ENCODE measurements at regions not wholly inside any gene's neighbourhood (a gene's known extent, or its start where the extent isn't known, plus 50 kb on each side); places are given as distances from the start of the nearest gene placed in this dataset.

- no peak for ATAC-seq
Measured at GRCh38 chr7:41795276-41795833, 92.5 kb upstream of the INHBA start.

GRCh38 chr7:41793556-41793955 is 90.7 kb upstream of the INHBA start:
- no peak for ATAC-seq

More at GRCh38 chr7:41795276-41795833, 92.5 kb upstream of the INHBA start:
- TF ChIP-seq TCF4 (CRISPR knock-in tag; IDR thresholded peaks at IDR 0.05; ENCODE audit: borderline replicate concordance) (no peak), ESRRG (CRISPR knock-in tag; IDR thresholded peaks at IDR 0.05) (no peak), PPARA (CRISPR knock-in tag; IDR thresholded peaks at IDR 0.05; ENCODE audit: borderline replicate concordance) (no peak), RARB (CRISPR knock-in tag; IDR thresholded peaks at IDR 0.05) (no peak), POU6F1 (CRISPR knock-in tag; IDR thresholded peaks at IDR 0.05; ENCODE audit: borderline replicate concordance, low read depth) (no peak), ARNTL (CRISPR knock-in tag; IDR thresholded peaks at IDR 0.05; ENCODE audit: borderline replicate concordance, low read depth) (no peak), TOX (CRISPR knock-in tag; IDR thresholded peaks at IDR 0.05; ENCODE audit: borderline replicate concordance) (no peak), ZNF70 (CRISPR knock-in tag; IDR thresholded peaks at IDR 0.05) (no peak)

More at GRCh38 chr7:41793556-41793955, 90.7 kb upstream of the INHBA start:
- TF ChIP-seq ISL1 (CRISPR knock-in tag; IDR thresholded peaks at IDR 0.05) (no peak), PATZ1 (CRISPR knock-in tag; IDR thresholded peaks at IDR 0.05; ENCODE audit: borderline replicate concordance) (no peak), OSR1 (CRISPR knock-in tag; IDR thresholded peaks at IDR 0.05) (no peak), ZNF8 (CRISPR knock-in tag; IDR thresholded peaks at IDR 0.05) (no peak), ARNTL (CRISPR knock-in tag; IDR thresholded peaks at IDR 0.05; ENCODE audit: borderline replicate concordance, low read depth) (no peak), ZFP3 (CRISPR knock-in tag; IDR thresholded peaks at IDR 0.05) (no peak), ZC3H10 (CRISPR knock-in tag; IDR thresholded peaks at IDR 0.05) (no peak), BACH2 (CRISPR knock-in tag; IDR thresholded peaks at IDR 0.05; ENCODE audit: borderline replicate concordance) (no peak), RARB (CRISPR knock-in tag; IDR thresholded peaks at IDR 0.05) (no peak), CSDC2 (CRISPR knock-in tag; IDR thresholded peaks at IDR 0.05) (no peak), TSHZ2 (CRISPR knock-in tag; IDR thresholded peaks at IDR 0.05) (no peak), CREB5 (CRISPR knock-in tag; IDR thresholded peaks at IDR 0.05; ENCODE audit: low read depth) (no peak), ESRRG (CRISPR knock-in tag; IDR thresholded peaks at IDR 0.05) (no peak), SNAI2 (CRISPR knock-in tag; IDR thresholded peaks at IDR 0.05) (no peak), TOX (CRISPR knock-in tag; IDR thresholded peaks at IDR 0.05; ENCODE audit: borderline replicate concordance) (no peak), PPARA (CRISPR knock-in tag; IDR thresholded peaks at IDR 0.05; ENCODE audit: borderline replicate concordance) (no peak), ZNF70 (CRISPR knock-in tag; IDR thresholded peaks at IDR 0.05) (no peak), CSRNP3 (CRISPR knock-in tag; IDR thresholded peaks at IDR 0.05) (no peak)

Data from SK-N-SH treated with all-trans-retinoic acid at 6 μM for 48 hours (cell line).